ENCODE measurements at regions not wholly inside any gene's neighbourhood (a gene's known extent, or its start where the extent isn't known, plus 50 kb on each side); places are given as distances from the start of the nearest gene placed in this dataset.

DNA sequence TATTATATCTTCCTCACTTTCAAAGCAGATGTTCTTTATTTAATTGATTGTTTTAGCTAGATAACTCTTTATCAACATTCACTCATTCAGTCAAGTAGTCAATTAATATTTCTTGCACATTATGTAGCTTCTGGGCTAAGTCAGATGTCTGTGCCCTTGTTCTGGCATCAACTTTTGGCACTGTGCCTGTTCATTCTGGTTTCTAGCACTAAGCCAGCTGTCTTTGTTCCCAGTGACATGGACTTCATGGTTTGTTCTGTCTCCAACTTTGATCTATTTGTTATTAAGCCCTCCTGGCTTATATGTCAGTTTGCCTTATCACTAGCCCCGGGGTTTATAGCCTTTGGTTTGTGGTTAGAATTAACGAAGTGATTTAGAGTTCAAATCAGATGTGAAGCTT, 247.9 kb upstream of the SYT4 start:
- no peak overlapping the region for H3K27ac ChIP-seq (ENCODE audit: low read depth, low read length)
- H3K36me3 ChIP-seq (ENCODE audit: insufficient read depth, low read length): no peaks in the 10 kb centered on the region
- WGBS: no CpG with 5 or more reads among the region's 2 CpGs
- H3K9me3 ChIP-seq (ENCODE audit: insufficient read depth, low read depth, low read length): no peaks in the 10 kb centered on the region
- no peak overlapping the region for H3K9ac ChIP-seq (ENCODE audit: low read depth, low read length)
- H3K4me3 ChIP-seq (ENCODE audit: low read length): no peak overlapping the region
- H3K27me3 ChIP-seq (ENCODE audit: insufficient read depth, low read length): no peaks in the 10 kb centered on the region
- H3K4me1 ChIP-seq (ENCODE audit: insufficient read depth, low read length): no peaks in the 10 kb centered on the region

DNA sequence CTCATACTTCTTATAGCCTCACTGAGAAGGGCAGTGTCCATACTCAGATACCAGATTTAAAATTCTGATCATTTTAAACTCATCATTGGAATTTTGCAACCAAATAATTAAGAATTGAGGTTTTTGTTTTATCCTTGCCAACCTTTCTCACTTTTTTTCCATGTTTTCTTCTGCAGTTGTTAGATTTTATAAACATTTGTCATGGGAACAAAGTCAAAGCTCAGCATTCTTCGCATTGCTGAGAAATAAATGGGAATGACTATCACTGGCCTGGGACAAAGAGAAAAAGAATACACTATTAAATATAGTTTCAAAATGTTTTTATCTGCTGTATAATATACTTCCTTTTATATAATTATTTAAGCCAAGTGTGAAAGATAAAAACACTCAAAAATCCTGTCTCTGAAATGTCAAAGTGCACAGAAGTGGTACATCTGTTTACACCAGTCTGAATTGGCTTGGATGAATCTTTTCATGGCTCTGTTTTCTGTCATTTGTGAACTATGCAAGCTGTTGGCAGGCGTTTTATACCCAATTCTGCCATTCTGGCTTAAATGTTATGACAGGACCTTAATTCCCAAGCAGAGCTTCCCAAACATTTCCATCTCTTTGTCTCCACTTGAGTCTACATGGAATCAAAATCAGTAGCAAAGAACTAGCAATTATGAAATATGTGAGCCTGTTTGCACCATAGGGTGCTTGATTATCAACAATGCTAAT, 249.3 kb upstream of the SYT4 start:
- Histone ChIP-seq H3K4me1 (ENCODE audit: insufficient read depth, low read length) (no peaks in the 10 kb centered on the region), H3K9me3 (ENCODE audit: insufficient read depth, low read depth, low read length) (no peaks in the 10 kb centered on the region), H3K9ac (ENCODE audit: low read depth, low read length) (no peak overlapping the region), H3K4me3 (ENCODE audit: low read length) (no peak overlapping the region), H3K36me3 (ENCODE audit: insufficient read depth, low read length) (no peaks in the 10 kb centered on the region), H3K27me3 (ENCODE audit: insufficient read depth, low read length) (no peaks in the 10 kb centered on the region), H3K27ac (ENCODE audit: low read depth, low read length) (no peak overlapping the region)
- 76% methylated on average over 2 of the region's 2 CpGs for WGBS

DNA sequence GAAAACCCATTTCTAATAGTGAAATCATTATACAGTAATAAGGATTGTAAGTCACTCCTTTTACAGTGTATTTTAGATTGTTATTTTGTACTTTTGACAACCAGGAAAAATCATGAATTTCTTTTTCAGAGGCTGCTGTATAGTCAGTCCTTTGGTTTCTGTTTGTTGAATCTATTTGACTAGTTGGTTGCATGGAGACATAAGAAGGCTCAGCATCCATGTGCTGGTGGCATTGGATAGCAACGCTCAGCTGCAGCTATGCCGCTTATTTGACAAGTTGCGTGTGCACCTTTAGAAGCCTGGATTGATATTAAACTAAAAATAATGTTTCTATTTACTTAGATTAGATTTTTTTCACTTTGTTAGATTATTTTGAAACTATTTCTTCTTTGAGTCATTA, 254.1 kb upstream of the SYT4 start:
- WGBS: 92% methylated on average over 3 of the region's 3 CpGs
- H3K9me3 ChIP-seq (ENCODE audit: insufficient read depth, low read depth, low read length): no peaks in the 10 kb centered on the region
- H3K4me1 ChIP-seq (ENCODE audit: insufficient read depth, low read length): no peaks in the 10 kb centered on the region
- no peaks in the 10 kb centered on the region for H3K27me3 ChIP-seq (ENCODE audit: insufficient read depth, low read length)
- no peaks in the 10 kb centered on the region for H3K36me3 ChIP-seq (ENCODE audit: insufficient read depth, low read length)
- H3K27ac ChIP-seq (ENCODE audit: low read depth, low read length): no peak overlapping the region
- no peak overlapping the region for H3K4me3 ChIP-seq (ENCODE audit: low read length)
- no peak overlapping the region for H3K9ac ChIP-seq (ENCODE audit: low read depth, low read length)

DNA sequence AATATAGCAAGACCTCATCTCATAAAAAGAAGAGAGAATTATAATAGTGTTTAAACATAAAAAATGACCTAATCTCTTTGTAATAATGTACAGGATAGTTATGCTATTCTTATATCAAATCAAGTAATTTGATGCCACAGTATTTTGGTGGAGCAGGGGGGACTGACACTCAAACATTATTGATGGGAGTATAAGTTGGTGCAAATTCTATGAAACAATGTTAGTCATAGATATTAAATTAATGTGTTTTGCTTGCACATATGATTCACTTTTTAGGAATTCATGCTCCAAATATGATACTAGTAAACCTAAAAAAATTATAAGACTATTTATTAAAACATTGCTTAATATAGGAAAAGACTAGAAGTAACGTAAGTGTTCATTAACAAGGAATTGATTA, 256.1 kb upstream of the SYT4 start:
- Histone ChIP-seq H3K9ac (ENCODE audit: low read depth, low read length) (no peak overlapping the region), H3K36me3 (ENCODE audit: insufficient read depth, low read length) (no peaks in the 10 kb centered on the region), H3K4me3 (ENCODE audit: low read length) (no peak overlapping the region), H3K9me3 (ENCODE audit: insufficient read depth, low read depth, low read length) (no peaks in the 10 kb centered on the region), H3K27me3 (ENCODE audit: insufficient read depth, low read length) (no peaks in the 10 kb centered on the region), H3K27ac (ENCODE audit: low read depth, low read length) (no peak overlapping the region), H3K4me1 (ENCODE audit: insufficient read depth, low read length) (no peaks in the 10 kb centered on the region)
- 100% methylated on average over 1 of the region's 1 CpG for WGBS

DNA sequence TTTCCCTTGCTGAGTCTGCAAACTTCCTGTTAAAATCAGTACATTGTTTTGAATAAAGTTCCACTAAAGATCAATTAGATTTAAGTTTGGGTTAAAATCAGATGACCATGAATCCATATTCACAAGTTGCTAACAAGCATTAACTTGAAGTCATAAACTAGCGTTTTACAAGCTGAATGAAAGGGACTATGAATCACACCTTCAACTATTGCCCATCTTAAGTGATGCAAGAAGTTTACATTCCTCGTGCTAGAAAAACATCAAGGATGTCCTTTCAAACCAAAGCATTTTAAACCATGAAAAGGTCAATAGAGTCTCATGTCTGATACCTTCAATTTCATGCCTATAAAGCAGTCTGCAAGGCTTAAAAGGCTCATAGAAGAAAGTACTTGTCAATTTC, 257.2 kb upstream of the SYT4 start:
- Histone ChIP-seq H3K9ac (ENCODE audit: low read depth, low read length) (no peak overlapping the region), H3K4me1 (ENCODE audit: insufficient read depth, low read length) (no peaks in the 10 kb centered on the region), H3K9me3 (ENCODE audit: insufficient read depth, low read depth, low read length) (no peaks in the 10 kb centered on the region), H3K4me3 (ENCODE audit: low read length) (no peak overlapping the region), H3K27me3 (ENCODE audit: insufficient read depth, low read length) (no peaks in the 10 kb centered on the region), H3K36me3 (ENCODE audit: insufficient read depth, low read length) (no peaks in the 10 kb centered on the region), H3K27ac (ENCODE audit: low read depth, low read length) (no peak overlapping the region)
- 75% methylated on average over 2 of the region's 2 CpGs for WGBS

DNA sequence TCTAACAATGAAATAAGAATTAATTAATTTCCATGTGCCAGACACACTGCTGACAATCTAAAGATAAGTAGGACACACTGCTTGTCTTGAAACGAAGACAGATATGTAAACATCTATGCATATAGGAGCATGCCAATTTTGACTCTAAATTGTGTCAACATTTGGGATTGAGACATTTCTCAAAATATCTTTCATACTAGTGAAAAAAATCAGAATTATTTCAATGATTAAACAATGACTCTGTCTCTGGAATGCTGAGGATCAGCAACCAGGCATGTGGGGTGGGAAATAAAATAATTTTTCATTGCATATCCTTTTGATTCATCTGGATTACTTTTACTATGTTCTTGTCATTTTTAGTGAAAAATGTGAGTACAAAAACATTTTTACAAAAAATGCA, 262.6 kb upstream of the SYT4 start:
- H3K4me3 ChIP-seq (ENCODE audit: low read length): no peak overlapping the region
- H3K9me3 ChIP-seq (ENCODE audit: insufficient read depth, low read depth, low read length): no peaks in the 10 kb centered on the region
- H3K27ac ChIP-seq (ENCODE audit: low read depth, low read length): no peak overlapping the region
- no peaks in the 10 kb centered on the region for H3K36me3 ChIP-seq (ENCODE audit: insufficient read depth, low read length)
- no peaks in the 10 kb centered on the region for H3K27me3 ChIP-seq (ENCODE audit: insufficient read depth, low read length)
- H3K4me1 ChIP-seq (ENCODE audit: insufficient read depth, low read length): no peaks in the 10 kb centered on the region
- 100% methylated on average over 1 of the region's 1 CpG for WGBS
- no peak overlapping the region for H3K9ac ChIP-seq (ENCODE audit: low read depth, low read length)

DNA sequence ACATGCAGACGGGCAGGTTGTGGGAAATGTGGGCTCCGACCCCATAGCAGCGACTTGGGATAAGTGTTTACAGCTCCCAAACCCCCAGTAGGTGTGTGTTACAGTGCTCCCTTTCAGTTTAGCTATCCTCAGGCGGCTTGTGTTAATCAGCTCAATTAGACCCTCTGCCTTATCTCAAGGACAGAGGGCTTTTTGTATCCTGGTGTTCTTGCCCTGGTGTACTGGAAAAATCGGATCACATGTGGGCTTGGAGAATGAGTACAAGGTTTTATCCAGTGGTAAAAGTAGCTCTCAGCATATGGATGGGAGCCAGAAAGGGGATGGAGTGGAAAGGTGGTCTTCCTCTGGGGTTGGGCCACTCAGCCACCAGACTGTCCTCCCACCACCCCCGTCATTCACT, 264.7 kb upstream of the SYT4 start:
- Histone ChIP-seq H3K9me3 (ENCODE audit: insufficient read depth, low read depth, low read length) (no peaks in the 10 kb centered on the region), H3K27me3 (ENCODE audit: insufficient read depth, low read length) (no peaks in the 10 kb centered on the region), H3K4me3 (ENCODE audit: low read length) (no peak overlapping the region), H3K4me1 (ENCODE audit: insufficient read depth, low read length) (no peaks in the 10 kb centered on the region), H3K36me3 (ENCODE audit: insufficient read depth, low read length) (no peaks in the 10 kb centered on the region), H3K9ac (ENCODE audit: low read depth, low read length) (no peak overlapping the region), H3K27ac (ENCODE audit: low read depth, low read length) (no peak overlapping the region)
- 94% methylated on average over 6 of the region's 6 CpGs for WGBS

DNA sequence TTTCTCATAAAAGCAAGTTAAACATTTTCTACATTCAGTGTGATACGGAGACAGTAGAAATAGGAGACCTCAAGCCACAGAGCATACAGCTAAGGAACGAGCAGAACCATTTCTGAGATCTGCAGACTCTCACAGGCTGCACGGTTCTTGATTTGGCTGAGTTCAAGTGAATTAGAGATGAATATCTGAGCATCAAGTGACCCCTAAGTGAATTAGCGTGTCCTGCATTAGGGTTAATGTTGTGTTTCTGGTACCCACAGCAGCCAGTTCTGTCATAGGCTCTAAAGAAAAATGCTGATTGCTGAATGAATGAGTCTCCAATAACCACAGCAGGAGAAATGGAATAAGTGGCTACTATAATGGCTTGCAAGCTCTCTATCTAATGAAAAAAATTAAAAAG, 265.9 kb upstream of the SYT4 start:
- H3K36me3 ChIP-seq (ENCODE audit: insufficient read depth, low read length): no peaks in the 10 kb centered on the region
- no peak overlapping the region for H3K4me3 ChIP-seq (ENCODE audit: low read length)
- no peak overlapping the region for H3K27ac ChIP-seq (ENCODE audit: low read depth, low read length)
- no peaks in the 10 kb centered on the region for H3K9me3 ChIP-seq (ENCODE audit: insufficient read depth, low read depth, low read length)
- WGBS: 94% methylated on average over 4 of the region's 4 CpGs
- H3K4me1 ChIP-seq (ENCODE audit: insufficient read depth, low read length): no peaks in the 10 kb centered on the region
- H3K27me3 ChIP-seq (ENCODE audit: insufficient read depth, low read length): no peaks in the 10 kb centered on the region
- no peak overlapping the region for H3K9ac ChIP-seq (ENCODE audit: low read depth, low read length)

DNA sequence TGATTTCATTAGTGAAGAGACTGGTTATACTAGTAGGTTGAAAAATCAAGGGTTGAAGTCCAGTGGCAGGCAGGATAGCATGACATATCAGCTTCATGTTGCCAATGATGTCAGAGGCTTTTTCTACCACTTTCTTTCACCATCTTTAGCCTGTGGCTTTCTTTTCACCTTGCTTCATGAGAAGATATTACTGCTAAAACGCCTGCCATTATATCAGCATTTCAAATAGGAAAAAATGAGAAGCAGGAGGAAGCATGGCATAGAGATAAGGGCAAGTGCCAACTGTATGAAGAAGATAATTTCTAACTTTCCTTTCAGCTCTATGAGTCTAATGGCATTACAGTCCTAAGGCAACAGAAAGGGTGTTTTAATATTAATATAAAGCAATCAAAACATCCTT, 270.2 kb upstream of the SYT4 start:
- Histone ChIP-seq H3K4me3 (ENCODE audit: low read length) (no peak overlapping the region), H3K27me3 (ENCODE audit: insufficient read depth, low read length) (no peaks in the 10 kb centered on the region), H3K9me3 (ENCODE audit: insufficient read depth, low read depth, low read length) (no peaks in the 10 kb centered on the region; the same call in 1 of the 2 replicates), H3K27ac (ENCODE audit: low read depth, low read length) (no peak overlapping the region), H3K4me1 (ENCODE audit: insufficient read depth, low read length) (no peaks in the 10 kb centered on the region), H3K9ac (ENCODE audit: low read depth, low read length) (no peak overlapping the region), H3K36me3 (ENCODE audit: insufficient read depth, low read length) (no peaks in the 10 kb centered on the region)
- no CpG with 5 or more reads among the region's 1 CpG for WGBS

DNA sequence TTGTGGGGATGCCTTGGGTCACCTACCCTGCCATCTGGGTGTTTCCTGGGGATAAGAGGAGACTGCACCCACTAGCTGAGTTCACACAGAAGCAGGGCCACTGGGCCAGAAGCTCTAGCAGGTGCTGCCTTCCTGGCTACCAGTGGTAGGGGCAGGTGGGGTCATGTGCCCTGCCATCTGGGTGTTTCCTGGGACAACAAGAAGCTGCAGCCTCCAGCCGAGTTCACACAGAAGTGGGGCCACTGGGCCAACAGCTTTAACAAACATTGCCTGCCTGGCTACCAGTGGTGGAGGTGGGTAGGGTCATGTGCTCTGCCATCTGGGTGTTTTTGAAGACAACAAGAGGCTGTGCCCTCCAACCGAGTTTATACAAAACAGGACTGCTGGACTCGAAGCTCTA, 282.2 kb upstream of the SYT4 start:
- WGBS: 95% methylated on average over 3 of the region's 3 CpGs
- H3K4me3 ChIP-seq (ENCODE audit: low read length): no peak overlapping the region
- H3K9me3 ChIP-seq (ENCODE audit: insufficient read depth, low read depth, low read length): peaks cover 13% of the 10 kb centered on the region; the same call in 1 of the 2 replicates
- H3K36me3 ChIP-seq (ENCODE audit: insufficient read depth, low read length): no peaks in the 10 kb centered on the region
- no peaks in the 10 kb centered on the region for H3K4me1 ChIP-seq (ENCODE audit: insufficient read depth, low read length)
- no peaks in the 10 kb centered on the region for H3K27me3 ChIP-seq (ENCODE audit: insufficient read depth, low read length)
- no peak overlapping the region for H3K27ac ChIP-seq (ENCODE audit: low read depth, low read length)
- H3K9ac ChIP-seq (ENCODE audit: low read depth, low read length): no peak overlapping the region

DNA sequence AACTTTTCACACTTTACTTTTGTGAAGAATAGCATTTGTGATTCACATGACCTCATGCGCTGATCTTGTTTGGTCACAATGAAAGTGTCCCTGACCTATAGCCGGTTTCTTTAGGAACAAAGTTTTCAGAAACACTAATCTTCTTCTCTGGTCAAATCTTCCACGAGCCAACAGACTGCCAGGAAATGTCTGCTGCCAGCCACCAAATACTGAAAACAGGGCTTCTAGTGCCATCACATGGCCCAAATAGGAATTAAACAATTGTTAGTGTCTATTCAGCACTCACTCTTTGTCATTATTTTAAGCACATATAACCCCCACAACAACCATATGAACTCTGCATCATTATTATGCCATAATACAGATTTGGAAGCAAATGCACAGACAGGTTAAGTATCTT, 286.5 kb upstream of the SYT4 start:
- Histone ChIP-seq H3K4me1 (ENCODE audit: insufficient read depth, low read length) (no peaks in the 10 kb centered on the region), H3K9me3 (ENCODE audit: insufficient read depth, low read depth, low read length) (no peaks in the 10 kb centered on the region), H3K27me3 (ENCODE audit: insufficient read depth, low read length) (no peaks in the 10 kb centered on the region), H3K4me3 (ENCODE audit: low read length) (no peak overlapping the region), H3K9ac (ENCODE audit: low read depth, low read length) (no peak overlapping the region), H3K36me3 (ENCODE audit: insufficient read depth, low read length) (no peaks in the 10 kb centered on the region), H3K27ac (ENCODE audit: low read depth, low read length) (no peak overlapping the region)
- 46% methylated on average over 3 of the region's 3 CpGs for WGBS

DNA sequence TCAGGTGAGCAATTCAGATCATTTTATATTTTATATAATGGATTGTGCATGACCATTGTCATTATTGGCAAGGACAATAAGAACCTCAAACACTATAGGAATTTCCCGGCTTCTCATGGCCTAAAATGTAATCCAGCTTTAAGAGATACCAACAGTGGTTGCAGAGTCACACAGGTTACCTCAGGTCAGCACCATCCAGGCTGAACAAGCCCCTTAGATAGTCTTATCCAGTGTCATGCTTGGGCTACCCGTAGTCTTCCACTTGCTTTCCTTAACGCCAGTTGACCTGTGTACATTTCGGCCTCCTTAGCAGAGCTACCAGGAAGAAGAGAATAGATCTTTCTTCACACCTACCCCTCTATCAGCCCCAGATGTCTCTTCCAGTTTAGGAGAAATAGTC, 293.3 kb upstream of the SYT4 start:
- Histone ChIP-seq H3K36me3 (ENCODE audit: insufficient read depth, low read length) (no peaks in the 10 kb centered on the region), H3K27me3 (ENCODE audit: insufficient read depth, low read length) (no peaks in the 10 kb centered on the region), H3K9ac (ENCODE audit: low read depth, low read length) (no peak overlapping the region), H3K27ac (ENCODE audit: low read depth, low read length) (no peak overlapping the region), H3K4me3 (ENCODE audit: low read length) (no peak overlapping the region), H3K9me3 (ENCODE audit: insufficient read depth, low read depth, low read length) (no peaks in the 10 kb centered on the region), H3K4me1 (ENCODE audit: insufficient read depth, low read length) (no peaks in the 10 kb centered on the region)
- 93% methylated on average over 4 of the region's 4 CpGs for WGBS

Measured in HUES64 (cell line).